Natural killer cell treated with Interleukin-12 subunit alpha and Interleukin-12 subunit beta and Interleukin-15 and Interleukin-18, amount 100 ng/mL, for 72 hours (primary cell): ENCODE measurements at regions not wholly inside any gene's neighbourhood (a gene's known extent, or its start where the extent isn't known, plus 50 kb on each side); places are given as distances from the start of the nearest gene placed in this dataset.
A peak's percentile ranks its signal among the peaks of the same experiment; 100 is the strongest.

Source experiments
- ATAC-seq, 2 donors: fragments of 150-1000 bp; cut with Tn5 transposase in 1 of 2; sonication (Bioruptor Pico), chemical (Tn5 transposase) in 1 of 2; 2 replicates each; pipeline ENCODE4 v1.10.0; 2021
- DNase-seq: peaks from one replicate; pipeline ENCODE4 v3.0.0; 2022; ENCODE audit warnings: low spot score
- H3K27ac Mint-ChIP-seq, 2 donors: 1 replicate in 1 of 2; 2 replicates in 1 of 2; pipeline ENCODE4 v1.8.0; 2022; ENCODE audit warnings: mixed read lengths in 2 of 2, mild to moderate bottlenecking in 1 of 2, moderate library complexity in 1 of 2
- H3K27me3 Mint-ChIP-seq, 2 donors: 1 replicate in 1 of 2; 2 replicates in 1 of 2; pipeline ENCODE4 v1.8.0; 2022; ENCODE audit warnings: mixed read lengths in 2 of 2
- H3K36me3 Mint-ChIP-seq: one replicate; pipeline ENCODE4 v1.8.0; 2022; ENCODE audit warnings: mixed read lengths
- H3K4me1 Mint-ChIP-seq, 2 donors: 1 replicate in 1 of 2; 2 replicates in 1 of 2; pipeline ENCODE4 v1.8.0; 2022; ENCODE audit warnings: low read depth in 2 of 2, mixed read lengths in 2 of 2, mild to moderate bottlenecking in 1 of 2
- H3K4me3 Mint-ChIP-seq: one replicate; pipeline ENCODE4 v1.8.0; 2022; ENCODE audit warnings: mixed read lengths
- H3K9me3 Mint-ChIP-seq: 2 replicates; pipeline ENCODE4 v1.8.0; 2022; ENCODE audit warnings: mixed read lengths

DNA sequence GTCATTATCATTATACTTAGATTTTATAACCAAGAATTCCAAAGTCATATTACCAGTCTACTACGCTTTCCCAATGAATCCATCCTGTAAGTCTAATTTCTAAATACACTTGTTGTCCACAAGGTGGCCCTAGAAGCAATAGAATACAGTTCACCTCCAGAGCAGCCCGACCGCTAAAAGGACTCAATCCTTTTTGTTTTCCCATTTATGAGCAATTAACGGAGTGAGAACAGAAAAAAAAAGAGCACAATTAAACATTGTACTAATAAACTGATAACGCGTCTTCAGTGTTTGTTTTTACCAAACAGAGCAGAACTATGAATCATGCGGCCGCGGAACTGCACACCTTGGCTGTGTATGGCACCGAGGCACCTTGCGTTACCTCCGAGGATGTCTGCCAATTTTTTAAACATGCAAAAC lies 160.7 kb upstream of the DAPK1 start:
- Mint-ChIP-seq H3K9me3 (no peaks in the 10 kb centered on the region), H3K4me1 (peaks cover 4 to 11% of the 10 kb centered on the region in 2 donors), H3K27ac (peak overlapping the region in 1 of 2 donors; percentile 38), H3K36me3 (no peaks in the 10 kb centered on the region), H3K4me3 (peak overlapping the region; percentile 57), H3K27me3 (peaks cover 29 to 32% of the 10 kb centered on the region in 2 donors)
- ATAC-seq (peak in 1 of 2 donors; percentile 60), DNase-seq (no peak)

DNA sequence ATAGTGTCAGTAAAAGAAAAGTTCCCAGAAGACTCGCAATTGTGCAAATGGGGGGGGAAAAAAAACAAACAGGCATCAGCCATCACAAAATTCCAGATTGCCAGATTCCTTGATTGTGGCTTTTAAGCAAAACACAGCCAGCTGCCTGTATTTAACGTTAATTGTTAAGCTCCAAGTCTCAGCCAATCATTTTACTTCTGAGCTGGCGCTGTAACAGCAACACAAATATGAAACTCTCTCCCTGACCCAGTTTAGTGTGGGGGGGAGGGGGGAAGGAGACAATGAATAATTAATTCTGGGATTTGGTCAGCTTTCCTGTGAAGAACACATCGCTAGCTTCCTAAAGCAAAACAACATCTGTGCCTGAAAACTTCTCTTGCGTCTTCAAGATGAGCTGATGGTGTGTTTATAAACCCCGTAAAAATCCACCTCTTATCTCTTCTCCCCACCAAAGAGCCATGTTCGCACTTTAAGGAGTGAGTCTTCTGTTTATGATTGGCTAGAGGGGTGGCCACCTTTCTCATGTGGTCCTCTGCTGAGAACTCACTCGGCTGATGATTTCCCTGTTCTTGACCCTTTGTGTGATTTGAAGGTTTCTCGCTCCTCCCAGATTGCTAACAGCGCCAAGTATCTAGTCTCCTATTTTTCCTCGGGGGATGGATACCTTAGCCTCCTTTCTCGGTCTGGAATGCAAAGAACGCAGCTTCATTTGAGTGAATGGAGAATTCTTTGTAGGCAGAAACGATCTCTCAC lies 160.2 kb upstream of the DAPK1 start:
- H3K27me3 Mint-ChIP-seq = peaks cover 34 to 35% of the 10 kb centered on the region in 2 donors
- ATAC-seq = no peak
- DNase-seq = no peak

DNA sequence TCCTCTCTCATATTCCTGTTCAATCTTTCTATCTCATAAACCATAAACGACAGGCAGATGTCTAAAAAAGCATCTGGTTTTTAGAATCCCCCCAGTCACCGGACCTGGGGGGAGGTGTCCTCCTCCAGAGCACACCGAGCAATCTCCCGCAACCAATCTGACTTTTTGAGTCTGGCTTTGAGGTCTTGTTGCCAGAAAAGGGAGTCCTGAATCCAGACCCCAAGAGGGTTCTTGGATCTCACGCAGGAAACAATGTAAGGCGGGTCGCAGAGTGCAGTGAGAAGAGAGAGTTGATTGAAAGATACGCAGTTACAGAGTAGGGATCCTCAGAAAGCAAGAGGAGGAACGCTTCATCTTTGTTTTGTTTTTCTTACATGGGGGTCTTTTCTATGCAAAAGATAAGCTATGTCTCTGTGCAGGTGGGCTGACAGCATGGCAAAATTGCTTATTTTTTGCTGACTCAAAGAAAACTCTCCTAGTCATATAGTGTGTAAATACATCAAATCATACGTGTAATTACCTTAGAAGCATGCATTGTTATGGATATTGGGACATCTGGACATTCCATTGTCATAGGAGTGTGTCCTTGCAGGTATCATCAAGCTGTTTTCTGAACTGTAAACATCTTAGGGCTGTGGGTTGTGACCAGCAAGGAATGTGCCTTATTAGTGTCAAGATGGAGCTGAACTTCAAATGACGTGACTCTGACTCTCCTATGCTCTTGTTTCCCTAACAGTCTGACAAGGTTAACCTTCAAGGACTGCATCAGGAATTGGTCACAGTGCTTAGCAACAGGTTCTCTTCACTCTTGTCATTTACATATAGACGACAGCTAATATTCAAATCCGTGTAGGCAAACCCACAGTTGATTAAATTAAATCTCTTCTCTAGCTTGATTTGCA lies 159.3 kb upstream of the DAPK1 start:
- Mint-ChIP-seq H3K27ac (peak overlapping the region in 1 of 2 donors; percentile 74), H3K36me3 (no peaks in the 10 kb centered on the region), H3K4me3 (no peak overlapping the region), H3K4me1 (peaks cover 4 to 11% of the 10 kb centered on the region in 2 donors), H3K27me3 (peaks cover 35 to 37% of the 10 kb centered on the region in 2 donors), H3K9me3 (no peaks in the 10 kb centered on the region)
- ATAC-seq (no peak), DNase-seq (no peak)

More for the DNA sequence above, 160.2 kb upstream of the DAPK1 start:
- H3K9me3 Mint-ChIP-seq = no peaks in the 10 kb centered on the region
- H3K27ac Mint-ChIP-seq = peak overlapping the region in 1 of 2 donors; percentile 74
- H3K36me3 Mint-ChIP-seq = no peaks in the 10 kb centered on the region
- H3K4me1 Mint-ChIP-seq = peaks cover 4 to 11% of the 10 kb centered on the region in 2 donors
- H3K4me3 Mint-ChIP-seq = peak overlapping the region; percentile 57

DNA sequence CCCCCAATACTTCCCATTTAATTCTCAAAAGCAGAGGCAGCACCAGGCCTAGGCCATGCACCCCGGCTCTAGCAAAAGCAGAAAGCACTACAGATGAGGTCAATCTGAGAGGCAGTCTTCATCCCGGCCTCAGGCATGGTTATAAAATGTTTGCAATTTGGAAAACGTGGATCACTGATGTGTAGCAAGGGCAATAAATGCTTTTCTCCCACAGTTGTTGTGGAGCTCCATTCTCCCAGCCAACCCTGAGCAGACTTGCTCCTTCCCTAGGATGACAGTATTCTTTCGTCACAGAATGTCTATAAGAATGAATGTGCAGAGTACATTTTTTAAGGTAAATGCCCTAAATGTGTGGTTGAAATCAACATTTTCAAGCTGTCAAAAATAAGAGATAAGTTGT lies 157.3 kb upstream of the DAPK1 start:
- no peak for ATAC-seq
- Mint-ChIP-seq H3K36me3 (no peaks in the 10 kb centered on the region), H3K9me3 (no peaks in the 10 kb centered on the region), H3K4me1 (peaks cover 4 to 11% of the 10 kb centered on the region in 2 donors), H3K27me3 (peaks cover 30 to 35% of the 10 kb centered on the region in 2 donors), H3K27ac (no peak overlapping the region), H3K4me3 (no peak overlapping the region)
- no peak for DNase-seq

DNA sequence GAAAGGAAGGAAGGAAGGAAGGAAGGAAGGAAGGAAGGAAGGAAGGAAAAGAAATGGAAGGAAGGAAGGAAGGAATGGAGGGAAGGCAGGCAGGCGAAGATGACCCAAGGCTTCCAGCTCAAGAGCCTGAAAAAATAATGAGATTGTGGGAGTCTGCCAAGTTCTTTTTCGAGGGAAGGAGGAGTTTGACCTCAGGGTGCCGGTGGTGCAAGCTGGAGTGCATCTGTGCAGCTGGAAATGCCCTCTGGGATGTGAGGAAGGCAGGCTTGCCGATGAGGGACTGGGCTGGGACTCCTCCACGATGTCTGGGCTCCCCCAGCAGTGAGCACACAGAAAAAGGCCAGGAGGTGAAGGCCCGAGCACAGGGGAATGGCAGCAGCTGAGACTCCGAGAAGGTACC lies 154.9 kb upstream of the DAPK1 start:
- H3K27ac Mint-ChIP-seq = no peak overlapping the region
- peaks cover 26 to 31% of the 10 kb centered on the region in 2 donors for H3K27me3 Mint-ChIP-seq
- peak in 1 of 2 donors; percentile 40 for ATAC-seq
- no peaks in the 10 kb centered on the region for H3K36me3 Mint-ChIP-seq
- H3K9me3 Mint-ChIP-seq = no peaks in the 10 kb centered on the region
- no peak for DNase-seq
- H3K4me3 Mint-ChIP-seq = no peak overlapping the region
- H3K4me1 Mint-ChIP-seq = peaks cover 0 to 3% of the 10 kb centered on the region in 2 donors

DNA sequence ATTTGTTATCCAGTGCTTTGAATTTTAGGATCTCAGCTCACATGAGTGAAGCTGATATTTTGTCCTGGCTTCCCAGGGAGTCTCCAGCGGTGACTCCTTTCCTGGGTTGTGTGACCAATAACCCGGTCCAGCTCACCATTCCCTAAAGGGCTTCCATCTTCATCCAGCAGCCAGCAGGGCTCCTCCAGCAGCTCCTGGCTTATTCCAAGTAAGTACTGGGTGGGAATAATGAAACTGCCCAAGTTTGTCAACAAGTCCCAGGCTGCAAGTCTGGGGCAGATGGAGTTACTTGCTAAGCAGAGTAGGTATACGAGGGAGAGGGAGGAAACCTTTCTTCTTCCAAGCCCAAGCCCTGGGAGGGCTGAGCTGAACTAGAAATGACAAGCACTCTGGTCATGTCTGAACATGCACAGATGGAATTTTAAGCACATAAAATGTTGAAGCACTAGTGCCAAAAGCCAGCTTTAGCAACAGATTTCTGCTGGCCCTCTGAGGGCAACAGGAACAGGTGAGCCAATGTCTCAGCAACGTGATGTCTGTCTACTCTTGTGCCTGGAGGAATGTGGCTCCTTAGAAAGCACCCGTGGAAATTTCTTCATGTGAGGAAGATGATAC lies 153.7 kb upstream of the DAPK1 start:
- Mint-ChIP-seq H3K27me3 (peaks cover 20 to 21% of the 10 kb centered on the region in 2 donors), H3K4me3 (no peak overlapping the region), H3K9me3 (no peaks in the 10 kb centered on the region), H3K27ac (no peak overlapping the region), H3K4me1 (no peaks in the 10 kb centered on the region), H3K36me3 (no peaks in the 10 kb centered on the region)
- ATAC-seq = peak in 1 of 2 donors; percentile 28
- DNase-seq = no peak

DNA sequence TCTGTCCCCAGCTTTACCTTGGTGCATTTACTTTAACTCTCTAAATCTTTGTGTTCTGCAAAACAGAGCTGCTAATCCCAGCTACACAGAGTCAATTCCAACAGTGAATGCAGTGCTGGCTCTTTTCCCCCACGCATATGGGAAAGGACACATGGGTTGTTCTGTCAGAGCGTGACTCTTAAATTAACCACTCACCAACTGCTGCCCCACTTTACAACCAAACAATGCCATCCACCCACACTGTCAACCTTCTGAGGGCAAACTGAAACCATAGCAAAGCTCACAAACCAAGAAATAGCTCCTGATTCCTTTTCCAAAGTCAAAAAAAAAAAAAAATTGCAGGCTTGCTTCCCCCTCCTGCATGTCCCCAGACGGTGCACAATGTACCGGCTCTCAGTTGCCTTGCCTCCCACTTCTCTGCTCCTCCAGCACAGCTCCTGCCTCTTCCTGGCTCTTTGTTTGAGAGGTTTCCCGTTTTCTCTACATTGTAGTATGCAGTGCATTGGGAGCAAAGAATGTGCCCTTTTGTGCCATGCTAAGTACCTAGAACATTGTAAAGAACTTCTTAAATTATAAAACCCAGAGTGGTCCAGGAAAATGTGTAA lies 151.5 kb upstream of the DAPK1 start:
- no peak overlapping the region for H3K27ac Mint-ChIP-seq
- H3K4me3 Mint-ChIP-seq = no peak overlapping the region
- peaks cover 28 to 35% of the 10 kb centered on the region in 2 donors for H3K27me3 Mint-ChIP-seq

DNA sequence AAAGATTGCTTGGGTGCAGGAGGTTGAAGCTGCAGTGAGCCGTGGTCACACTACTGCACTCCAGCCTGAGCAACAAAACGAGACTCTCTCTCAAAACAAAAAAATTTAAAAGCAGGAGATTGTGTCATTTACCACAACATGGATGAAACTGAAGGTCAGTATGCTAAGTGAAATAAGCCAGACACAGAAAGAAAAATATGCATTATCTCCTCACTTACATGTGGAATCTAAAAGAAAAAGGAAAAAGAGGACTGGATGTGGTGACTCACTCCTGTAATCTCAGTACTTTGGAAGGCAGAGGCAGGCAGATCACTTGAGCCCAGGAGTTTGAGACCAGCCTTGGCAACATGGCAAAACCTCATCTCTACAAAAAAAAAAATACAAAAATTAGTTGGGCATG lies 146.8 kb upstream of the DAPK1 start:
- no peaks in the 10 kb centered on the region for H3K36me3 Mint-ChIP-seq
- peak overlapping the region in 1 of 2 donors; percentile 27 for H3K27ac Mint-ChIP-seq
- H3K4me1 Mint-ChIP-seq = no peaks in the 10 kb centered on the region
- H3K4me3 Mint-ChIP-seq = no peak overlapping the region
- H3K9me3 Mint-ChIP-seq = no peaks in the 10 kb centered on the region
- no peak for ATAC-seq
- no peak for DNase-seq
- peaks cover 29 to 40% of the 10 kb centered on the region in 2 donors for H3K27me3 Mint-ChIP-seq

More for the DNA sequence above, 151.5 kb upstream of the DAPK1 start:
- Mint-ChIP-seq H3K9me3 (no peaks in the 10 kb centered on the region), H3K4me1 (no peaks in the 10 kb centered on the region), H3K36me3 (no peaks in the 10 kb centered on the region)
- no peak for ATAC-seq
- no peak for DNase-seq

DNA sequence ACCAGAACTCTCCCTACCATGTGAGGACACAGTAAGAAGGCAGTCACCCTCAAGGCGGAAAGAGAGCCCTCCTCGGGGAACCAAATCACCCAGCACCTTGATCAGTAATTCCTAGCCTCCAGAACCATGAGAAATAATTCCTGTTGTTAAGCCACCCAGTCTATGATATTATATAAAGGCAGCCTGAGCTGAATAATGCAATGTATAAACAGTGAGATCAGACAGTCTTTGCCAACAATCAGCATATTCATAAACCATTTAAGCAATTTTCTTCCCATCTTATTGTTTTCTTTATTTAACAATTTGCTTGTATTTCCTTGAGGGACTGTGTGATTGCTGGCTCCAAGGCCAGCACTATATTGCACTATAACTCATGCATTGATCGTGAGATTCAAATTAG lies 144.4 kb upstream of the DAPK1 start:
- no peaks in the 10 kb centered on the region for H3K9me3 Mint-ChIP-seq
- no peak overlapping the region for H3K4me3 Mint-ChIP-seq
- H3K27me3 Mint-ChIP-seq = peaks cover 23 to 31% of the 10 kb centered on the region in 2 donors
- H3K36me3 Mint-ChIP-seq = no peaks in the 10 kb centered on the region
- DNase-seq (no peak), ATAC-seq (no peak)
- no peak overlapping the region for H3K27ac Mint-ChIP-seq
- no peaks in the 10 kb centered on the region for H3K4me1 Mint-ChIP-seq

DNA sequence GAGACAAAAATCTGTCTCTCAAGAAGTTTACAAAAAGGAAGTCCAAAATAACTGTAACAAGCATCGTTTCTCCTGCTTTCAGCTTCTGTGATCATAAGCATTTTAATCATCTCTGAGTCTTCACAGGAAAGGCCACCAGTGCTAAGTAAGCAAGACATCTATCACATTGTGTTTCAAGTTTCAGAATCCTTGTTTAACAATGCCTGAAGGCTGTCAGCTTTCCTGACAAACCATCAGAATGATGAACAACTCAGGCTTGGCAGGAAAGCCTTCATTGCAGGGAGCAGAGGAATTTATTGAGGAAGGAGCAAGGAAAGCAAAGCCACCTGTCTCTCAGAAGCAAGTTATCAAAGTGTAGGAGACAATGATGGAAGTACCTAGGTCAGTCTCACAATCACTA lies 143.5 kb upstream of the DAPK1 start:
- Mint-ChIP-seq H3K27ac (no peak overlapping the region), H3K4me3 (no peak overlapping the region), H3K4me1 (no peaks in the 10 kb centered on the region), H3K36me3 (no peaks in the 10 kb centered on the region), H3K9me3 (no peaks in the 10 kb centered on the region), H3K27me3 (peaks cover 25 to 33% of the 10 kb centered on the region in 2 donors)
- ATAC-seq = no peak
- DNase-seq = no peak

DNA sequence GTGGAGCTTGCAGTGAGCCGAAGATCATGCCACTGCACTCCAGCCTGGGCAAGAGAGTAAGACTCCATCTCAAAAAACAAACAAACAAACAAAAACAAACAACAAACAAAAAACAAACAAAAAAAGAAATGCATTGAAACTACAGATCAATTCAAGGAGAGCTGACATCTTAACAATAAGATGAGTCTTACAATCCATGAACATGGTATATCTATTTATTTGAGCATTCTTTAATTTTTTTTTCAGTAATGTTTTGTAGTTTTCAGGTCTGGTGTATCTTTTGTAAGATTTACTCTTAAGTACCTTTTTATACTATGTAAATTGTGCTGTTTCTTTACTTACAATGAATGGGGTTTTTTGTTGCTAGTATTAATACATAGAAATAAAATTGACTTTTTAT lies 140.1 kb upstream of the DAPK1 start:
- H3K27me3 Mint-ChIP-seq = peaks cover 25 to 47% of the 10 kb centered on the region in 2 donors
- H3K36me3 Mint-ChIP-seq = no peaks in the 10 kb centered on the region
- ATAC-seq = no peak
- no peak overlapping the region for H3K27ac Mint-ChIP-seq
- no peaks in the 10 kb centered on the region for H3K4me1 Mint-ChIP-seq
- DNase-seq = no peak
- H3K4me3 Mint-ChIP-seq = no peak overlapping the region
- H3K9me3 Mint-ChIP-seq = no peaks in the 10 kb centered on the region

DNA sequence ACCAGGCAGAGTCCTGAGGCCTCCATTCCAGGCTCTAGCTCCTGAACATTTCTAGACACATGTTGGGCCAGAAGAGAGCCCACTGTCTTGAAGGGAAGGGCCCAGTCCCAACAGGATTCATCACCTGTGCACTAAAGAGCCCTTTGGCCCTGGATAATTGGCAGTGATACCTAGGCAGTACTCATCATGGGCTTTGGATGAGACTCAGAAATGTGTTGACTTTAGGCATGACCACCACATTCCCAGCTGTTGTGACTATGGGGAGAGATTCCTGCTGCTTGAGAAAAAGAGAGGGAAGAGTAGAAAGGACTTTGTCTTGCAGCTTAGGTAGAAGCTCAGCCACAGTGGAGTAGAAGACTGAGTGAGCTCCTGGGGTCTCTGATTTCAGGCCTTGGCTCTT lies 138.4 kb upstream of the DAPK1 start:
- DNase-seq = no peak
- Mint-ChIP-seq H3K27ac (no peak overlapping the region), H3K27me3 (peaks cover 30 to 52% of the 10 kb centered on the region in 2 donors), H3K4me1 (no peaks in the 10 kb centered on the region), H3K9me3 (no peaks in the 10 kb centered on the region), H3K36me3 (no peaks in the 10 kb centered on the region), H3K4me3 (no peak overlapping the region)
- no peak for ATAC-seq

DNA sequence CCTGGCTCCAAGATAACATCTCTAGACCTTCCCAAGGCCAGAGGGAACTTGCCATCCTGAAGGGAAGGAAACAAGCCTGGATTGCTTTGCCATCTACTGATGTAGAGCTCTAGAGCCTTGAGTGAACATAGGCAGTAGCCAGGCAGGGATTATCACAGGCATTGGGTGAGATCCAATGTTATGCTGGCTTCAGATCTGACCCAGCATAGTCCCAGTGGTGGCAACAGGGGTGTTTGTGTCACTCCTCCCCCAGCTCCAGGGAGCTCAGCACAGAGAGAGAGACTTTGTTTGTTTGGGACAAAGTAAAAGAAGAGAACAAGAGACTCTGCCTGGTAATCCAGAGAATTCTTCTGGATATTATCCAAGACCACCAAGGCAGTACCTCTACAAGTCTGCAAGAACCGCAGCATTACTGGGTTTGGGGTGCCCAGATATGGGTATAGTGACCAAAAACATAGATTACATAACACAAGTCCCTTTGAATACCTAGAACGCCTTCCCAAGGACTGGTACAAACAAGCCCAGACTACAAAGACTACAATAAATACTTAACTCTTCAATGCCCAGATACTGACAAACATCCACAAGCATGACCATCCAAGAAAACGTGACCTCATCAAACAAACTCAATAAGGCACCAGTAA lies 137.6 kb upstream of the DAPK1 start:
- ATAC-seq (no peak), DNase-seq (no peak)
- H3K27ac Mint-ChIP-seq = no peak overlapping the region
- H3K9me3 Mint-ChIP-seq = no peaks in the 10 kb centered on the region
- no peak overlapping the region for H3K4me3 Mint-ChIP-seq
- no peaks in the 10 kb centered on the region for H3K36me3 Mint-ChIP-seq
- H3K4me1 Mint-ChIP-seq = no peaks in the 10 kb centered on the region
- peaks cover 36 to 60% of the 10 kb centered on the region in 2 donors for H3K27me3 Mint-ChIP-seq
